IPS DF 19.7 (cell line): ENCODE measurements at regions not wholly inside any gene's neighbourhood (a gene's known extent, or its start where the extent isn't known, plus 50 kb on each side); places are given as distances from the start of the nearest gene placed in this dataset.

ENCODE experiments used
- DNase-seq: peaks from one replicate; pipeline ENCODE4 v3.0.0-alpha.2; 2013; ENCODE audit warnings: low read depth, low spot score

DNA sequence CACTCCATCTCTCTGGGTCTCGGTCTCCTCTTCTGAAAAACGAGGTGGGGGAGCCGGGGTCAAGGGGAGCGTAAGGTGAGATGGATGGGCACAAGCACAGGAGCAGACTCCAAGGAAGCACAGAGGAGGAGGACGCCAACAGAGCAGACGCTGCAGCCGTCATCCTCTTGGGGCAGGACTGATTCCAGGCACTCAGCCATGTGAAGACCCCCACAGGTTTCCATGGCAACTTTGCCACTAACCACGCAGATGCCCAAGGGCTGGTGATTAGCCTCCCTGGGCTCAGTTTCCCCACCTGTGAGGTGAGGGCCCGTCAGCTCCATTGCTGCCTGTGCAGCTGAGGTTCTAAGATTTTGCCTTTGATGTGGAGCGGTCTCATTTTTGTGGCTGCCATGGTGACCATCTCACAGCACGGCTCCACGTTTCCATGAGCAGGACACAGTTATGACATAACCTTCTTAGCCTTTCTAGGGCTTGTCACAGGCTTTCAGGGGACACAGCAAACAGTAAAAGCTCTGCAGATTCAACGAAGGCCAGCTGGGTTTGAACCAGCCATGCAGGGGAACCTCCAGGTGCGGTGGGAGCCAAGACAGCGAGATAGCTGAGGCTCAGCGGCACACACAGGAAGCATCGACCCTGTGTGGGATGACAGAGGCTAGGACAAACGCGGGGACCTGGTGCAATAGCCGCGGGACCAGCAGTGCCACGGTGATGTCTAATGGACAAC, 170.3 kb downstream of the NUP210 start:
- DNase-seq, result no peak

DNA sequence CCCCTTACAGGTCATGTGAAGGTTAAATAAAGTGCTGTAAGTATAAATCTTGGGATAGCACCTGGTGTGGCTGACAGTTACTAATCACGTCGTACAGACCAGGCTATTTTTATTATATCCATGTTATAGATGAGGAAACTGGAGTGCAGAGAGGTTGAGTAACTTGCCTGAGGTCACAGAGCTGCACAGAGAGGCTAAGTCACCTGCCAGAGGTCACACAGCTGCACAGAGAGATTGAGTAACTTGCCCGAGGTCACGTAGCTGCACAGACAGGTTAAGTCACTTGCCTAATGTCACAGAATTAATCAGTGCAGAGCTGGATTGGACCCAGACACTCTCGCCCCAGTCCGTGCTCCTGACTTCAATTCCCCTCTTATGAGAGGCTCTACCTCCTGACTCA, 171.5 kb downstream of the NUP210 start:
- no peak for DNase-seq

DNA sequence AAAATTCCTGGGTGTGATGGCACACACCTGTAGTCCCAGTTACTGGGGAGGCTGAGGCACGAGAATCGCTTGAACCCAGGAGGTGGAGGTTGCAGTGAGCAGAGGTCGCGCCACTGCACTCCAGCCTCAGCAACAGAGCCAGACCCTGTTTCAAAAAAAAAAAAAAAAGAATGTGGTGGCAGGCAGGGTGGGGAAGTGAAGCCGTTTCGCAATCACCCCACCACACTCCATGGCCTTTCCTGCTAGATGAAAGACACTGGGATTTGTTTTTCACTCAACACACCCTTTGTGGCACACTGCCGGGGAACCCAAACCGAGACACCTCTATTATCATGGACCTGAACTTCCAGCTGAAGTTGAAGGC, 172.4 kb upstream of the IQSEC1 start:
- no peak for DNase-seq

DNA sequence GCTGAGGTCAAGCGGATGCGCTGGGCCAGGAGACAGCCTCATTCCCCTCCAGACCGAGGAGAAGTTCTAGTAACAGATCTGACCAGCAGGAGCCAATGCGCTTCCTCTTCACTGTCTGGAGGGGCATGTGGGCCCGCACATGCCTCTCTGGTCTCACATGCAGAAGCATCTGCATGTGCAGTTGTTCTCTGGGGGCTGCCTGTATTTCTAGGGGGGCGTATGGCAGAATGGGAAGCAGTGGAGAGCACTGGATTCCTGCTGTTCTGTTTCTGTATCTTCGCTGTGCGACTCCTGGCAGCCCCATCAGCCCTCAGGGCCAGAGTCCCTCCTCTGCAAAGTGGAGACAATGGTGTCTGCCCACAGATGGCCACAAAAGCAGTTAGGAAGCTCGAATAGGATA, 170.4 kb upstream of the IQSEC1 start:
- no peak for DNase-seq

DNA sequence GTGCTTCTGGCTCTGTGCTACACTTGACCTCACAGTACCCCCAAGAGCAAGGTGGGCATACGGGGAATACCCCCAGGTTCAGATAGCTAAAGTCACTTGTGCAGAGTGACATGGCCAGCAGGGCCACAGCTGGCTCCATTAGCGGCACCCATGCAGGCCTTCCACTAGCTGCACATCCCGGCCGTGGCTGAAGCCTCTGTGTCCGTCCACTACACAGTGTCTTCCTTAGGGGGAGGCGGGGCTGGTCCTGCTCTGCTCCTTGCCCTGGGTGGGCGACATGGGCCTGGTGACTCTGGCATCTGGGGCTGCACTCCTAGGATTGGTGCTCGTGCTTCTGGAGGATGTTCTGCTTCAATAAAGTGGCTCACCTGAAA, 169.1 kb upstream of the IQSEC1 start:
- DNase-seq, result no peak

DNA sequence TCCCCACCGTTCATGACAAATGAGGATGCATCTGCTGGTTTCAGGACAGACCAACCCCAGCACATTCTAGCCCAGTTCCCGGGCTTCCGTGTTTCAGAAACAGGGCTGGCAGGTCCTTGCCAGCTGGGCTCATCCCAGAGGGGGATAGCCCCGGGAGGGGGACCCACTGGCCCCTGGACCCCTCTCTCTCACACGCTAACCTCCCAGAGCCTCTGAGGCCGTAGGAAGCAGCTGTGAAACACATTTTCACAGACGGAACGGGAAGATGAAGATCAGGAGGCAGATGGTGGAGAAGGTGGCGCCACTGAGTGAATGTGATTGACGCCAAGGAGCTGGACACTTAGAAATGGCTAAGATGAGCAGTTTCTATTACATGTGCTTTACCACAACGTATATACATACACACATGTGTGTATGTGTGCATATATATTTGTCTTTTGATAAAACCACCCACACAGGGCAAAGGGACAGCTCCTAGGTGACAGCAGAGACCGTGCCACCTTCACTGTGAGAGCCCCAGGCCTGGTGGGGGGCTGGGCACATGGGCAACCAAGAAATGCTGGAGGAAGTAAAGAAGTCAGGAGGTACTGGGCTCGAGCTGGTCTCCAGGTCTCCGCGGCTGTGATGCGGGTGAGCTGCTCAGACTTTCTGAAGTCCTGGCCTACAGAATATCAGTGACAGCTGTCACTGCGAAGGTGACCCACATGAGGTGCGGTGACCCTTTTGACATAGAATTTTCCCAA, 168.6 kb upstream of the IQSEC1 start:
- no peak for DNase-seq

DNA sequence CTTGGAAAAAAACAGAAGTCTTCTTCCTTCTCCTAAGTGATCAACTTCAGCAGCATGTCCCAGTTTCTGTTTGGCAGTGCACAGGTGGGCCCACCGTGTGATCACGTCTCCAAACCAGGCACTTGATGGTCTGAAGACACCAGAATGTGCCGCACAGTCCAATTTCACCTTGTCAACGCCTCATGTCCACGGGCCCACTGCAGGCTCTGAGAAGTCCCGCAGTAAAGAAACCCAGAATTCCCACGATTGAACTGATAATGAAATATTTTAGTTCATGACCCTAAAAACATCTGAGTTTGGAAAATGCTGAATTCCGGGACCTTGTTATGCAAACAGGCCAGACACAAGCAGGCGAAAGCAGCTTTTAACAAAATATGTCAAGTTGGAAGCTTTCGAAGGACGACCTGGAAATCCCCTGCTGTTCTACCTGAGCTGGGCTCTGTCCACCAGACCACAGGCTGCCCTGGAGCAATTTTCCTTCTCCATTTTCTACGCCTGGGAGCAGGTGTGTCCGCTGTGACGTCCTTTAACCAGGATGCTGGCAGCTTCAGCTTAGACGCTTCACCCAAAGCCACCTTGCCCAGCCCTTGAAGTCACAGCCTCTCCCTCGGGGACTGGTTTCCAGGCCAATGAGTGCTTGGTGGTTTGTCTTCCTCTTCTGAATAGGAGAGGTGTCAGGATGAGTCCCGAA, 167.8 kb upstream of the IQSEC1 start:
- DNase-seq, result no peak

DNA sequence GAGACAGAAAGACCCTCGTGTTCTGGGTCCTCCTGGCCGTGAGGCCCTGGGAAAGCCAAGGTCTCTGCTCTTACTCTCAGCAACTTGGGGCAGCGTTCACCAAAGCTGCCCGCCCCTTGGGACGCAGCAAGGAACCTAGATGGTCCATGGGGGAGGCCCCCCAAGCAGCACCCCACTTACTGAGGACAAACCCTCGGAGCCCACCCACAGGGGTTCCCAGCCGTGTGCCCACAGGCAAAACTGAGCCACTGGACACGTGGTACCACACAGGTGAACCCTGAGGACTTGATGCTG, 166.2 kb upstream of the IQSEC1 start:
- no peak for DNase-seq

DNA sequence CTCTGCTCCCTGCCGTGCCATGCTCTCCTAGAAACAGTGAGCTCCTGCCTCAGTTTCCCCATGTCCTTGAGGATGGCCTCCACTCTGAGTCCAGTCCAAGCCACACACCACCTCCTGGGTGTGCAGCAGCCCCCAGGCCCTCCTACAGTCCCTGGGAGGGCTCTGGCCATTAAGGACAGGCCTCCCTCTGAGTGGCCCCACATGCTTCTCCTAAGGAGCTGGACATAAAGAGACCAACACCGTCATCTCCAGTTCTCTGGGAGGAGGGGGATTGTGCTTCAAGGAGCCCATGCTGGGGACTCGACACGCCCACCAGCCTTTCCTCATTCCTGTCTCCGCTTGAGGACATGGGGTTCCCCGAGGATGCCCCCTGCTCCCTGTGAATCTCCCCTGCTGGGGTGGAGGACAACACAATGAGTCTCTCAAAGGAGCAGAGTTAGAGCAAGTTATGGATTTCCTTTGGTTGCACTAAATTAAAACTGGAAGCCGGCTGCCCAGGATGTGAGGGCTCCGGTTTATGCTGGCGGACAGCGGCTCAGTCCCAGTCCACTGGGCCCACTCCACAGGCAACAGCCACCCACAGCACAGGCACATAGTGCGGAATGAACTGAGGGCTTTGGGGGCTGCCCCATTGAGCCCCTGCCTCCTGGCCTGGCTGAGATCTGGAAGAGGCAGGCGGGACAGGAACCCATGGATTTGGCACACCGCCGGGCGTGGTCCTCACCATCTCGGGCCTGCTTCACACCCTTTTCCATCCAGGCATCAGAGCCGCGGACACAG, 165.6 kb upstream of the IQSEC1 start:
- DNase-seq, result no peak

DNA sequence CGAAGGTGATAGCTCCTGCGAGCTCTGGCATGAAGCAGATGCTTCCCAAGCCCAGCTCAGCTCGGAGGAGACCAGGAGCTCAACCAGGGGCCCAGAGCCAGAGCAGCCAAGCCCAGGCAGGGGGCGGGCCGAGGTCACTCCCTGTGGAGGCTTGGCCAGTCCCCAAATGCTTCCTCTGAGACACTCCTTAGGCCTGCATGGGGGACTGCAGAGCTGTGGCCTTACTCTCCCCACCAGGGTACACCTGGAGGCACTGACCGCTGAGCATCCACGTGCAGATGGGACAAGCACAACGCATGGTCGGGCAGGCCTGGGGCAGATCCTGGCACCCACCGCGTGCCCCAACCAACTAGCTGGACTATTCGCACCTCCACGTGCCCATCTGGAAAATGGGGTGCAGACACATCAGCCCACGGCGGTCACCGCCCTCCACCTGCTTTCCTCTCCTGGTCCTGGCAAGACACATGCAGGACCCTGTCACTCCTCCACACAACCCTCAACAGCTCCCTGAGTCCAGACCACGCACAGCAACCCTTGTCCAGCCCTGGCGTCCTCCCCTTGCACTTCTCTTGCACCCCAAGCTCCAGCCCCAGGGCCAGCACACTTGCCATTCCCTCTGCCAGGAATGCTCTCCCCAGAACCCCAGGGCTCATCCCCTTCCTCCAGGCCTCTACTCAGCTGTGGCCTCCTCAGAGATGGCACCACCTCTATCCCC, 164.7 kb upstream of the IQSEC1 start:
- no peak for DNase-seq

DNA sequence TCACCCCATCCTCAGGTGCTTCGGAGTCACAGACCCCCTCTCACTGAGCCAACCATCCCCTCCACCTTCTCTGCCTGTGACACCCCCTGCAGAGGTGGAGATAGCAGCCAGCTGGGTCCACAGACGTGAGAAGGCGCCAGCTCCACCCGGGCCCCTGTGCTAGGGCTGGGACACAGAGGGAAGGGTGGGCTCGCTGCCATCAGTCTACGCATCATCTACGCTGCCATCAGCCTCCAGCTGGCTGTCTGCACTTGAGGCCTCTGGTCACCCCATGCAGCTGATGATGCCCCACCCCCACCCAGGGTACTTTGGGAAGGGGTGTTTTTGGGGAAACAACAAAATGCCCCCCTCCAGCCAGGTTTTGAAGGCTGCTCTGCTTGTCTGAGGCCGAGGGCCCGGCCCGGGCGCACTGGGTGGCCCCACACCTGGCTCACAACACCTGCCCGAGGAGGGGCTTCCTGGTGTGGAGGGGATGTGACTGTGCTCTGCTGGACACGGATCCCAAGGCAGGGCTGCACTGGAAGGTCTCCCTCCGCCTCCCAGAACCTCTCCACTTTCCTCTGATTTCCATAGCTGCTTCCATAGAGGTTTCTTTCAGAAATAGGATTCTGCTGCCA, 163.4 kb upstream of the IQSEC1 start:
- DNase-seq, result no peak

DNA sequence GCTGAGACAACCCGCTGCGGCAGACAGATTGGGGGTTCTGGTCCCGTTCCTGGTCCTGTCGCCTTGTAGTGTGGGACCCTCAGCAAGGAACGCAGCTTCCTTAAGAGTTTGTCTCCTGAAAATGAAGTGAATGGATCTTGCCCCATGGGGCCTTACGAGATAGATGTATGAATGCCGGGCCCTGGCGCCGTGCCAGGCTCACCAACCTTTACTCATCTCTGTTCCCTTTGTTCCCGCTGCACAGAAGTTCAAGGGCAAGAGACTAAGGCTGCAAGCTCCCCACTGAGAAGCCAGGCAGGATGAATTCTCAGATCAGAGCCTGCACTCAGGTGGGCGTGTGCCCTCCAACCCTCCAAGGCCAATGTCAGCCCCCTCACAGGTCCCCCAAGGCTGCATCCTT, 162.7 kb upstream of the IQSEC1 start:
- no peak for DNase-seq

DNA sequence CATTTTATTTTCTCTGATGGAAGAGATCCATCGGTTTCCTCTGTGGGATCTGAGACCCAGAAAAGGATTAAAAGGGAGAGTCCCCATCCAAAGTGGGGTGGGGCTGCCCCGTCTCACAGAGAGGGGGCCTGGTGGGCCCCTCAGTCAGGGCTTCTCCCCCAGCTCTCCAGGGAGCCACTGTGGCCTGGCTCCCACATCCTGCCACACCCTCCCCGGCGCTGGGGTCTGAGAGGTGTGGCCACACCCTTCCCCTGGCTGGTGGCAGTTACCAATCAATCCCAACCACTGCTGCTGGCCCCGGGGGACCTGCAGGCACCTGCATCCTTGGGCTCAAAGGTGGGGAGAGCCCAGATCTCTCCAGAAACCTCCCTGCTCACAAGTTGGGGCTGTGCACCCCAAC, 161.8 kb upstream of the IQSEC1 start:
- no peak for DNase-seq

DNA sequence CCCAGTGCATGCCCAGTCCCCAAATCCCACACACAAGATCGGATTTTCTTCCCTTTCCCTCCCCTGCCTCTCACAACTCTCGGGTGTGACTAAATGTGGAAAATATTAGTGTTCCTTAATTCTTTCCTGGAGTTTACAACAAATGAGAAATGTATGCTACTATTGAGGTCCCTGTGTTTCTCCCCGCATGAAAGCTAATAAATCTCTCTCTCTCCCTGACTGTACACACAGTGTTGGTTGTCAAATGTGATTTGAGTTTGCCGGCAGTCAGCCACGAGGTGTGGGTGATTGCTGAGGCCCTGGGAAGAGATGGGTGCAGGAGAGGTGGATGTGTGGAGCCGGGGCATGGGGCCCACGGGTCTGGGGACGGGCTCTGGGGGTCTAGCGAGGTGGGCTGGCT, 161.4 kb upstream of the IQSEC1 start:
- DNase-seq, result no peak

DNA sequence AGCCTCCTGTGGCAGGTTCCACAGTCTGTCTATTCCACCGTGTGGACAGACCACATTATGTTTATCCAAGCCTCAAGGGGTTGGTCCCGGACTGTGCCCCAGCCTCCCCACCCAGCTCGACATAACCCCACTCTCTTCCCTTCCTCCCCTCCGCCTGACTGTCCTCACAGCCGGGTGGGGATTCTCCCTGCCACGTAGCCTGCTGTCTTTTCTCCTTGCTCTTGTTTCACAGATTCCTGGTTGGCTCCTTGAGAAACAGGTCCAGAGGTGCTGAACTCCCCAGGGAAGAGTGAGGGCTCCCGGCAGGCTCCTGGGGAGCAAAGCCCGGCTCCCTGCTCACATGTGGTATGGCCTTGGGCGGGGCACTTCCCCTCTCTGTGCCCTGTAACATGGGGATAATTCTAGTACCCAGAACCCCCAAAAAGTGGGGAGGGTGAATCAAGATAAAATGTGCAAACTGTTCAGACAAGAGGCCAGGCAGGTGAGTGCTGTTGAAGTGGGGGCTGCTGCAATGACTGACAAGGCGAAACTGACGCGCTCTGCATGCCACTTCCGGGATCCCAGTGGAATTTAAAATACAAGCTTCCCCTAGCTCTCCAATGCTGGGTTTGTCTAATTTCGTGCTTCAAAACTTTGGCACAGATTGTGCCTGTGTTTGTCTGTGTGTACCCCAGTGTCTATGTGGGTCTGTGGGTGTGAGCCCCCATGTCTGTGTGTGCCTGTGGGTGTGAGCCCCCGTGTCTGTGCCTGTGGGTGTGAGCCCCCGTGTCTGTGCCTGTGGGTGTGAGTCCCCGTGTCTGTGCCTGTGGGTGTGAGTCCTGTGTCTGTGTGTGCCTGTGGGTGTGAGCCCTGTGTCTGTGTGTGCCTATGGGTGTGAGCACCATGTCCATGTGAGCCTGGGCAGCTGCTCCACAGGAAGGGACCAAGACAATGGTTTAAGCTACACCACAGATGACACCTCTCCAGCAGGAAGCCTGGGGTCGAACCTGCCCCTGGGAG, 160.6 kb upstream of the IQSEC1 start:
- DNase-seq, result no peak

DNA sequence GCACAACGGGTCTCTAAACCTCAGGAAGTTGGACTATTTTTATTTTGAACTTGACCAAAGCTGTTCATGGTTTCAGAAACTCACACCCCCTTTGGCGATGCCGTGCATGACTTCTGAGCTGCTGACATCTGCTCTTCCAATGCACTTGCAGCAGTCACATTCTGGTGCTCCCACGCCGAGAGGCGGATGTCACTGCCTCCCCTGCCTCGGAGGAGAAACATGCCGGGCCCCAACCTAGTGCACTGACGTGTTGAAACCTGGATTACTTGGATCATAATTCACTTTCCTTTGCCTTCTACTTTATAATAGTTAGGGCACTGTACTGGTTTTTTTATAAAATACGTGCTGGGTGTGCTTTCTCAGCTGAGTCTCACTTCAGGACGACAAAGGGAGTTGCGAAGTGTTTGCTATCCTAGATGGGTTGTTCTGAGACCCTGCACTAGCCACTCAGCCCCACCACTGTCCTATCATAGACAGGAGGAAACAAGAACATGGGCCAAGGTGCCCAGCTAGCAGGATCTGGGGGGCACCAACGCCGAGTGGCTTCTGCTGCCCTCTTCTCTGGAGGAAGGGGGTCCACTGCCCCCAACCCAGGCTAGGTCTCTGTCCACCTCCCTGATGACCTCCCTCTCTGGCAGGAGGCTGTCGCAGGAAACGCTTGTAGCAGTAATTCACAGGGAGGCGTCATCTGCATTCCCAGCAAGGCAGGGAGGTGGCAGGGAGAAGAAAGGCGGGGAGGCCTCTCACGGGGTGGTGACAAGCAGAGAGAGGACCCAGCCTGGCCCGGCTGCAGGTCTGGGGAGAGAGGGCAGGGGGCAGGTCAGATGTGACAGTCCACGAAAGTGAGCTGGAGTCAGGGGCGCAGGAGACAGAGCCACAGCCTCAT, 158.8 kb upstream of the IQSEC1 start:
- DNase-seq, result no peak

DNA sequence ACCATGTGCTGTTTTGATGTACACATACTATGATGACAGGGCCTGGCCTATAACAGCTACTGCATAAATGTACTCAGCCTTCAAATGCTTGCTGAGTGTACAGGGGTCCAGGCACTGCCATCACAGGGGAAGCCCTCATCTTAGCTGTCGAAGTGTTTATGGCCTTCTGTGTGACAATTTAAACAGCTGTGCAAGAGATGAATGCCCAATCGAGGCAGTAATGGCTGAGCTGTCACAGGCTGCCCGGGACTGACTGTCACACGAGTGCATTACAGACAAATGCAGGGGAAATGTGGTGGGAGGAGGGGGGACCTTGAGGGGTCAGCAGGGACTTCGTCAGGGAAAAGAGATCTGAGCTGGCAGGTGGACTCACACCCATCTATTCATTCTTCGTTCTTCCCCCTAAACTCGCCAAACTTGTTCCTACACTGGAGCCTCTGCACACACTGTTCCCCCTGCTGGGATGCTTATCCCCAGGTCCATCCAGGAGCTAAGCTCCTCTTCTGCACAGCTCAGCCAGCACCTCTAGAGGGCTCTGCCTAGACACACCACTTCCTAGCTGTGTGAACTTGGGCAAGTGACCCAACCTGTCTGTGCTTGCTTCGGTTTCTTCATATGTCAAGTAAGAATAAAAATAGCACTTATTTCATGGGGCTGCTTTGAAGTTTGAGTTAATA, 156.2 kb upstream of the IQSEC1 start:
- peak; percentile 80 for DNase-seq

DNA sequence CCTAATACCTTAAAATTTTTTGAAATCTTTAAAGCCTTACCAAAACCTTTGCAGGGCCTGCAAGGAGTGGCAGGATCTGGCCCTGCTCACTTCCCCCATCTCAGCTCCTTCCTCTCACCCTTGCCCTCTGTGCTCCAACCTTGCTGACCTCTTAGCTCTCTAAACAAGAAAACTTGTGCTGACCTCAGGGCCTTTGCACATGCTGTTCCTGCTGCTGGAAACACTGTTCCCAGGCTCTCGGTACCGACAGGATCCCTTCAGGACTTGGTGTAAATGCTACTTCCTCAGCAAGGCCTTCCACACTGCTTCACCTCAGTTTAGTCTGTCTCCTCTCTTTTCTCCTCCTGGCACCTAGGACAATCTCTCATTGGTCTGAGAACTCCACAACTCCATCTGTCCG, 155.4 kb upstream of the IQSEC1 start:
- no peak for DNase-seq
